B cell (primary cell): ENCODE measurements at regions not wholly inside any gene's neighbourhood (a gene's known extent, or its start where the extent isn't known, plus 50 kb on each side); places are given as distances from the start of the nearest gene placed in this dataset.

ENCODE experiments used
- ATAC-seq: fragments of 200-7000 bp; cut with Tn5 transposase; one replicate; pipeline ENCODE4 v1.10.0; 2021; ENCODE audit warnings: low read depth, mild to moderate bottlenecking, moderate number of reproducible peaks, moderate library complexity
- CTCF ChIA-PET: fragments of 350-600 bp; sonication (Branson Sonifier 250); formaldehyde crosslinking; loops from one replicate; lab custom pipeline; 2021; ENCODE audit warnings: antibody characterized with exemption, inconsistent platforms; lab: Charles Lee
- POLR2A ChIA-PET: fragments of 350-600 bp; sonication (Branson Sonifier 250); formaldehyde crosslinking; loops from one replicate; lab custom pipeline; 2021; ENCODE audit warnings: antibody characterized with exemption; lab: Charles Lee
- DNase-seq: peaks from one replicate; pipeline ENCODE4 v3.0.0; 2013
- H2AFZ ChIP-seq: 2 replicates; pipeline ENCODE4 v1.6.1; 2012; ENCODE audit warnings: mild to moderate bottlenecking, low read depth, low read length; ENCODE audit not compliant: insufficient read depth, poor library complexity, severe bottlenecking
- H3K27ac ChIP-seq, 2 donors: 1 replicate in 1 of 2; 2 replicates in 1 of 2; pipeline ENCODE4 v1.5.1; 2012 to 2013; ENCODE audit warnings: low read length in 2 of 2, mild to moderate bottlenecking in 2 of 2, moderate library complexity in 1 of 2
- H3K27me3 ChIP-seq, 4 experiments: fragments of 200-600 bp in 1 of 4; sonication (generic) in 1 of 4; replicated peaks in 1 of 4; 1 replicate in 2 of 4; 2 replicates in 2 of 4; pipeline versions ENCODE4 v1.6.1 to v1.7.0; 2013 to 2016; ENCODE audit warnings: low read length in 3 of 4, mild to moderate bottlenecking in 2 of 4, mixed read lengths in 1 of 4, moderate library complexity in 1 of 4; ENCODE audit not compliant: insufficient read depth in 4 of 4, control insufficient read depth in 3 of 4; ENCODE audit errors: control extremely low read depth in 1 of 4
- H3K36me3 ChIP-seq, 2 experiments: replicated peaks in 1 of 2; 1 replicate in 1 of 2; 2 replicates in 1 of 2; pipeline versions ENCODE4 v1.6.1 to v1.7.1; 2013; ENCODE audit warnings: low read length in 1 of 2; ENCODE audit not compliant: insufficient read depth in 2 of 2, control insufficient read depth in 1 of 2; ENCODE audit errors: control extremely low read depth in 1 of 2, extremely low read depth in 1 of 2
- H3K4me1 ChIP-seq, 2 donors: fragments of 200-600 bp in 1 of 2; sonication (generic) in 1 of 2; 1 replicate in 1 of 2; 2 replicates in 1 of 2; pipeline versions ENCODE4 v1.5.1 to v1.6.1; 2013 to 2017; ENCODE audit warnings: low read length in 2 of 2; ENCODE audit not compliant: control insufficient read depth in 2 of 2, insufficient read depth in 2 of 2
- H3K4me2 ChIP-seq: replicated peaks from 2 replicates; pipeline ENCODE3; 2012; ENCODE audit warnings: mild to moderate bottlenecking, low read depth, low read length; ENCODE audit not compliant: poor library complexity, severe bottlenecking
- H3K4me3 ChIP-seq, 5 experiments: fragments of 200-600 bp in 1 of 5; sonication (generic) in 1 of 5; 1 replicate in 3 of 5; 2 replicates in 2 of 5; pipeline versions ENCODE4 v1.5.1 to v1.7.0; 2011 to 2016; ENCODE audit warnings: low read length in 4 of 5, mild to moderate bottlenecking in 4 of 5, low read depth in 2 of 5, control low read depth in 1 of 5, moderate library complexity in 1 of 5; ENCODE audit not compliant: insufficient read depth in 1 of 5; ENCODE audit errors: control extremely low read depth in 1 of 5, extremely low read depth in 1 of 5
- H3K79me2 ChIP-seq: fragments of 200-600 bp; sonication (generic); one replicate; pipeline ENCODE4 v1.6.0; 2016; ENCODE audit warnings: low read length; ENCODE audit not compliant: control insufficient read depth, insufficient read depth
- H3K9ac ChIP-seq: fragments of 200-600 bp; sonication (generic); 2 replicates; pipeline ENCODE4 v1.6.1; 2017; ENCODE audit warnings: mild to moderate bottlenecking, low read length, moderate library complexity
- H3K9me3 ChIP-seq, 3 donors: one replicate each; pipeline versions ENCODE4 v1.6.1 to v1.7.1; 2013; ENCODE audit warnings: low read length in 2 of 3; ENCODE audit not compliant: control insufficient read depth in 2 of 3, insufficient read depth in 1 of 3; ENCODE audit errors: control extremely low read depth in 1 of 3
- H4K20me1 ChIP-seq: 2 replicates; pipeline ENCODE4 v1.6.0; 2012; ENCODE audit warnings: mild to moderate bottlenecking, low read length; ENCODE audit not compliant: insufficient read depth, control insufficient read depth, poor library complexity, severe bottlenecking
- H3K27ac Mint-ChIP-seq: one replicate; pipeline ENCODE4 v1.8.0; 2021; ENCODE audit warnings: mixed read lengths
- H3K27me3 Mint-ChIP-seq: one replicate; pipeline ENCODE4 v1.8.0; 2021; ENCODE audit warnings: mixed read lengths
- H3K4me1 Mint-ChIP-seq: one replicate; pipeline ENCODE4 v1.8.0; 2021; ENCODE audit warnings: mixed read lengths
- H3K4me3 Mint-ChIP-seq: one replicate; pipeline ENCODE4 v1.8.0; 2021; ENCODE audit warnings: mixed read lengths
- H3K9me3 Mint-ChIP-seq: one replicate; pipeline ENCODE4 v1.8.0; 2022; ENCODE audit warnings: mixed read lengths; ENCODE audit not compliant: insufficient read depth
- CTCF ChIP-seq: fragments of 200-600 bp; IDR thresholded peaks from one replicate; pipeline ENCODE4 v1.8.0; 2022; ENCODE audit warnings: antibody characterized with exemption, mild to moderate bottlenecking
- EZH2 ChIP-seq: IDR thresholded peaks from 2 replicates; pipeline ENCODE4 v1.6.1; 2012; ENCODE audit warnings: borderline replicate concordance, low read depth, mild to moderate bottlenecking, moderate library complexity, low read length; ENCODE audit not compliant: insufficient read depth, poor library complexity, severe bottlenecking
- WGBS: methylation state at CpG from one replicate; pipeline ENCODE4 v1.1.5; 2013; ENCODE audit warnings: missing lambda C conversion rate; ENCODE audit not compliant: insufficient coverage; 5-methylcytosine and 5-hydroxymethylcytosine counted together
- intact Hi-C: fragments of 100-400 bp; cut with micrococcal nuclease; formaldehyde crosslinking; loops from one replicate; pipeline ENCODE4 v1.10.0; 2022

GRCh38 chr2:134772493-134773169 is 53.8 kb upstream of the TMEM163 start:
- no peaks in the 10 kb centered on the region for H4K20me1 ChIP-seq
- TF ChIP-seq CTCF (no peak), EZH2 (no peak)
- intact Hi-C loops: no loop called here
- Mint-ChIP-seq H3K27me3 (no peaks in the 10 kb centered on the region), H3K4me3 (no peak overlapping the region), H3K4me1 (no peaks in the 10 kb centered on the region), H3K27ac (no peak overlapping the region), H3K9me3 (no peaks in the 10 kb centered on the region)
- no peak overlapping the region for H3K9ac ChIP-seq
- no peaks in the 10 kb centered on the region for H3K36me3 ChIP-seq
- no peaks in the 10 kb centered on the region for H3K4me1 ChIP-seq
- H3K79me2 ChIP-seq: no peaks in the 10 kb centered on the region
- H3K9me3 ChIP-seq: no peaks in the 10 kb centered on the region
- POLR2A ChIA-PET: no interaction called here
- H3K27me3 ChIP-seq: no peaks in the 10 kb centered on the region
- no peak for ATAC-seq
- H3K4me3 ChIP-seq: no peak overlapping the region
- DNase-seq: no peak
- H3K4me2 ChIP-seq: no peak overlapping the region
- H3K27ac ChIP-seq: no peak overlapping the region
- H2AFZ ChIP-seq: no peak overlapping the region
- CTCF ChIA-PET: no interaction called here
- 100% methylated on average over 3 of the region's 8 CpGs for WGBS

GRCh38 chr2:134773335-134773734 is 54.5 kb upstream of the TMEM163 start:
- no peaks in the 10 kb centered on the region for H3K9me3 ChIP-seq
- H4K20me1 ChIP-seq: no peaks in the 10 kb centered on the region
- H3K4me2 ChIP-seq: no peak overlapping the region
- H3K36me3 ChIP-seq: no peaks in the 10 kb centered on the region
- Mint-ChIP-seq H3K27me3 (no peaks in the 10 kb centered on the region), H3K4me3 (no peak overlapping the region), H3K9me3 (no peaks in the 10 kb centered on the region), H3K27ac (no peak overlapping the region), H3K4me1 (no peaks in the 10 kb centered on the region)
- no peak for ATAC-seq
- DNase-seq: peak; percentile 17
- no peak overlapping the region for H2AFZ ChIP-seq
- intact Hi-C loops: no loop called here
- H3K79me2 ChIP-seq: no peaks in the 10 kb centered on the region
- TF ChIP-seq CTCF (no peak), EZH2 (no peak)
- no peak overlapping the region for H3K4me3 ChIP-seq
- no peaks in the 10 kb centered on the region for H3K27me3 ChIP-seq
- 70% methylated on average over 5 of the region's 7 CpGs for WGBS
- H3K4me1 ChIP-seq: no peaks in the 10 kb centered on the region
- no peak overlapping the region for H3K27ac ChIP-seq
- H3K9ac ChIP-seq: no peak overlapping the region
- ChIA-PET CTCF (no interaction called here), POLR2A (no interaction called here)
